ENCODE measurements at regions not wholly inside any gene's neighbourhood (a gene's known extent, or its start where the extent isn't known, plus 50 kb on each side); places are given as distances from the start of the nearest gene placed in this dataset.

DNA sequence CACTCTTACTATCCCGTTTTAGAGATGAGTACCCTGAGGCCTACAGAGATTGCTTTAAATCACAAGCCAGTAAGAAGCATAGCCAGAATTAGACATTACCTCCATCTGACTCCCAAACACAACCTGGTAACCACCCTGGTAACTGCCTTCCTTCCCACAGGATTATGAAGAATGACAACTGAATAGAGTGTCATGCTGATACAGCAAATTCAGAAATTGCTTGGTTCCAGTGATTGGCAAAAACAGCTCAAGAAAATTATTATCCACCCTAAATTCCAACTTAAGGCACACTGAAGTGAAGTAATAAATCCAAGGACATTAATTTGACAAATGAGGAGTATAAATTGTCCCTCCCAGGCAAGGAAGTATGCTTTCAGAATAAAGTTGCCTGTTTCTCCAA, 195.8 kb upstream of the RBMS1 start:
- no peak overlapping the region for H3K4me3 Mint-ChIP-seq
- TF ChIP-seq, protein P1, sequence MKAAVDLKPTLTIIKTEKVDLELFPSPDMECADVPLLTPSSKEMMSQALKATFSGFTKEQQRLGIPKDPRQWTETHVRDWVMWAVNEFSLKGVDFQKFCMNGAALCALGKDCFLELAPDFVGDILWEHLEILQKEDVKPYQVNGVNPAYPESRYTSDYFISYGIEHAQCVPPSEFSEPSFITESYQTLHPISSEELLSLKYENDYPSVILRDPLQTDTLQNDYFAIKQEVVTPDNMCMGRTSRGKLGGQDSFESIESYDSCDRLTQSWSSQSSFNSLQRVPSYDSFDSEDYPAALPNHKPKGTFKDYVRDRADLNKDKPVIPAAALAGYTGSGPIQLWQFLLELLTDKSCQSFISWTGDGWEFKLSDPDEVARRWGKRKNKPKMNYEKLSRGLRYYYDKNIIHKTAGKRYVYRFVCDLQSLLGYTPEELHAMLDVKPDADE (IDR thresholded peaks at IDR 0.05), result no peak
- TF ChIP-seq POLR2AphosphoS5 (IDR thresholded peaks at IDR 0.05; ENCODE audit: low read depth), result no peak
- TF ChIP-seq, protein P2, sequence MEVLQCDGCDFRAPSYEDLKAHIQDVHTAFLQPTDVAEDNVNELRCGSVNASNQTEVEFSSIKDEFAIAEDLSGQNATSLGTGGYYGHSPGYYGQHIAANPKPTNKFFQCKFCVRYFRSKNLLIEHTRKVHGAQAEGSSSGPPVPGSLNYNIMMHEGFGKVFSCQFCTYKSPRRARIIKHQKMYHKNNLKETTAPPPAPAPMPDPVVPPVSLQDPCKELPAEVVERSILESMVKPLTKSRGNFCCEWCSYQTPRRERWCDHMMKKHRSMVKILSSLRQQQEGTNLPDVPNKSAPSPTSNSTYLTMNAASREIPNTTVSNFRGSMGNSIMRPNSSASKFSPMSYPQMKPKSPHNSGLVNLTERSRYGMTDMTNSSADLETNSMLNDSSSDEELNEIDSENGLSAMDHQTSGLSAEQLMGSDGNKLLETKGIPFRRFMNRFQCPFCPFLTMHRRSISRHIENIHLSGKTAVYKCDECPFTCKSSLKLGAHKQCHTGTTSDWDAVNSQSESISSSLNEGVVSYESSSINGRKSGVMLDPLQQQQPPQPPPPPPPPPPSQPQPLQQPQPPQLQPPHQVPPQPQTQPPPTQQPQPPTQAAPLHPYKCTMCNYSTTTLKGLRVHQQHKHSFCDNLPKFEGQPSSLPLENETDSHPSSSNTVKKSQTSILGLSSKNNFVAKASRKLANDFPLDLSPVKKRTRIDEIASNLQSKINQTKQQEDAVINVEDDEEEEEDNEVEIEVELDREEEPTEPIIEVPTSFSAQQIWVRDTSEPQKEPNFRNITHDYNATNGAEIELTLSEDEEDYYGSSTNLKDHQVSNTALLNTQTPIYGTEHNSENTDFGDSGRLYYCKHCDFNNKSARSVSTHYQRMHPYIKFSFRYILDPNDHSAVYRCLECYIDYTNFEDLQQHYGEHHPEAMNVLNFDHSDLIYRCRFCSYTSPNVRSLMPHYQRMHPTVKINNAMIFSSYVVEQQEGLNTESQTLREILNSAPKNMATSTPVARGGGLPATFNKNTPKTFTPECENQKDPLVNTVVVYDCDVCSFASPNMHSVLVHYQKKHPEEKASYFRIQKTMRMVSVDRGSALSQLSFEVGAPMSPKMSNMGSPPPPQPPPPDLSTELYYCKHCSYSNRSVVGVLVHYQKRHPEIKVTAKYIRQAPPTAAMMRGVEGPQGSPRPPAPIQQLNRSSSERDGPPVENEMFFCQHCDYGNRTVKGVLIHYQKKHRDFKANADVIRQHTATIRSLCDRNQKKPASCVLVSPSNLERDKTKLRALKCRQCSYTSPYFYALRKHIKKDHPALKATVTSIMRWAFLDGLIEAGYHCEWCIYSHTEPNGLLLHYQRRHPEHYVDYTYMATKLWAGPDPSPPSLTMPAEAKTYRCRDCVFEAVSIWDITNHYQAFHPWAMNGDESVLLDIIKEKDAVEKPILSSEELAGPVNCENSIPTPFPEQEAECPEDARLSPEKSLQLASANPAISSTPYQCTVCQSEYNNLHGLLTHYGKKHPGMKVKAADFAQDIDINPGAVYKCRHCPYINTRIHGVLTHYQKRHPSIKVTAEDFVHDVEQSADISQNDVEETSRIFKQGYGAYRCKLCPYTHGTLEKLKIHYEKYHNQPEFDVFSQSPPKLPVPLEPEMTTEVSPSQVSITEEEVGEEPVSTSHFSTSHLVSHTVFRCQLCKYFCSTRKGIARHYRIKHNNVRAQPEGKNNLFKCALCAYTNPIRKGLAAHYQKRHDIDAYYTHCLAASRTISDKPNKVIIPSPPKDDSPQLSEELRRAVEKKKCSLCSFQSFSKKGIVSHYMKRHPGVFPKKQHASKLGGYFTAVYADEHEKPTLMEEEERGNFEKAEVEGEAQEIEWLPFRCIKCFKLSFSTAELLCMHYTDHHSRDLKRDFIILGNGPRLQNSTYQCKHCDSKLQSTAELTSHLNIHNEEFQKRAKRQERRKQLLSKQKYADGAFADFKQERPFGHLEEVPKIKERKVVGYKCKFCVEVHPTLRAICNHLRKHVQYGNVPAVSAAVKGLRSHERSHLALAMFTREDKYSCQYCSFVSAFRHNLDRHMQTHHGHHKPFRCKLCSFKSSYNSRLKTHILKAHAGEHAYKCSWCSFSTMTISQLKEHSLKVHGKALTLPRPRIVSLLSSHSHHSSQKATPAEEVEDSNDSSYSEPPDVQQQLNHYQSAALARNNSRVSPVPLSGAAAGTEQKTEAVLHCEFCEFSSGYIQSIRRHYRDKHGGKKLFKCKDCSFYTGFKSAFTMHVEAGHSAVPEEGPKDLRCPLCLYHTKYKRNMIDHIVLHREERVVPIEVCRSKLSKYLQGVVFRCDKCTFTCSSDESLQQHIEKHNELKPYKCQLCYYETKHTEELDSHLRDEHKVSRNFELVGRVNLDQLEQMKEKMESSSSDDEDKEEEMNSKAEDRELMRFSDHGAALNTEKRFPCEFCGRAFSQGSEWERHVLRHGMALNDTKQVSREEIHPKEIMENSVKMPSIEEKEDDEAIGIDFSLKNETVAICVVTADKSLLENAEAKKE (CRISPR knock-in tag; IDR thresholded peaks at IDR 0.05), result no peak
- no peak for TF ChIP-seq ZNF114 (CRISPR knock-in tag; IDR thresholded peaks at IDR 0.05)
- TF ChIP-seq EZH2 (IDR thresholded peaks at IDR 0.05; ENCODE audit: low read depth, unreplicated experiment), result no peak
- TF ChIP-seq, protein P3, sequence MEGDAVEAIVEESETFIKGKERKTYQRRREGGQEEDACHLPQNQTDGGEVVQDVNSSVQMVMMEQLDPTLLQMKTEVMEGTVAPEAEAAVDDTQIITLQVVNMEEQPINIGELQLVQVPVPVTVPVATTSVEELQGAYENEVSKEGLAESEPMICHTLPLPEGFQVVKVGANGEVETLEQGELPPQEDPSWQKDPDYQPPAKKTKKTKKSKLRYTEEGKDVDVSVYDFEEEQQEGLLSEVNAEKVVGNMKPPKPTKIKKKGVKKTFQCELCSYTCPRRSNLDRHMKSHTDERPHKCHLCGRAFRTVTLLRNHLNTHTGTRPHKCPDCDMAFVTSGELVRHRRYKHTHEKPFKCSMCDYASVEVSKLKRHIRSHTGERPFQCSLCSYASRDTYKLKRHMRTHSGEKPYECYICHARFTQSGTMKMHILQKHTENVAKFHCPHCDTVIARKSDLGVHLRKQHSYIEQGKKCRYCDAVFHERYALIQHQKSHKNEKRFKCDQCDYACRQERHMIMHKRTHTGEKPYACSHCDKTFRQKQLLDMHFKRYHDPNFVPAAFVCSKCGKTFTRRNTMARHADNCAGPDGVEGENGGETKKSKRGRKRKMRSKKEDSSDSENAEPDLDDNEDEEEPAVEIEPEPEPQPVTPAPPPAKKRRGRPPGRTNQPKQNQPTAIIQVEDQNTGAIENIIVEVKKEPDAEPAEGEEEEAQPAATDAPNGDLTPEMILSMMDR (conservative IDR thresholded peaks at IDR 0.05; ENCODE audit: low read depth in 2 of 2), result no peak
- TF ChIP-seq EZH2phosphoT487 (IDR thresholded peaks at IDR 0.05; ENCODE audit: unreplicated experiment), result no peak
- no peak for TF ChIP-seq CREB1 (CRISPR knock-in tag; IDR thresholded peaks at IDR 0.05; ENCODE audit: low read depth)
- TF ChIP-seq NANOG (IDR thresholded peaks at IDR 0.05; ENCODE audit: borderline replicate concordance), result no peak
- TF ChIP-seq ZNF331 (CRISPR knock-in tag; IDR thresholded peaks at IDR 0.05; ENCODE audit: low read depth), result no peak
- no peak for TF ChIP-seq STAT1 (IDR thresholded peaks at IDR 0.05; ENCODE audit: unreplicated experiment)
- no peak for TF ChIP-seq JUNB (IDR thresholded peaks at IDR 0.05; ENCODE audit: unreplicated experiment)
- TF ChIP-seq, protein P4, sequence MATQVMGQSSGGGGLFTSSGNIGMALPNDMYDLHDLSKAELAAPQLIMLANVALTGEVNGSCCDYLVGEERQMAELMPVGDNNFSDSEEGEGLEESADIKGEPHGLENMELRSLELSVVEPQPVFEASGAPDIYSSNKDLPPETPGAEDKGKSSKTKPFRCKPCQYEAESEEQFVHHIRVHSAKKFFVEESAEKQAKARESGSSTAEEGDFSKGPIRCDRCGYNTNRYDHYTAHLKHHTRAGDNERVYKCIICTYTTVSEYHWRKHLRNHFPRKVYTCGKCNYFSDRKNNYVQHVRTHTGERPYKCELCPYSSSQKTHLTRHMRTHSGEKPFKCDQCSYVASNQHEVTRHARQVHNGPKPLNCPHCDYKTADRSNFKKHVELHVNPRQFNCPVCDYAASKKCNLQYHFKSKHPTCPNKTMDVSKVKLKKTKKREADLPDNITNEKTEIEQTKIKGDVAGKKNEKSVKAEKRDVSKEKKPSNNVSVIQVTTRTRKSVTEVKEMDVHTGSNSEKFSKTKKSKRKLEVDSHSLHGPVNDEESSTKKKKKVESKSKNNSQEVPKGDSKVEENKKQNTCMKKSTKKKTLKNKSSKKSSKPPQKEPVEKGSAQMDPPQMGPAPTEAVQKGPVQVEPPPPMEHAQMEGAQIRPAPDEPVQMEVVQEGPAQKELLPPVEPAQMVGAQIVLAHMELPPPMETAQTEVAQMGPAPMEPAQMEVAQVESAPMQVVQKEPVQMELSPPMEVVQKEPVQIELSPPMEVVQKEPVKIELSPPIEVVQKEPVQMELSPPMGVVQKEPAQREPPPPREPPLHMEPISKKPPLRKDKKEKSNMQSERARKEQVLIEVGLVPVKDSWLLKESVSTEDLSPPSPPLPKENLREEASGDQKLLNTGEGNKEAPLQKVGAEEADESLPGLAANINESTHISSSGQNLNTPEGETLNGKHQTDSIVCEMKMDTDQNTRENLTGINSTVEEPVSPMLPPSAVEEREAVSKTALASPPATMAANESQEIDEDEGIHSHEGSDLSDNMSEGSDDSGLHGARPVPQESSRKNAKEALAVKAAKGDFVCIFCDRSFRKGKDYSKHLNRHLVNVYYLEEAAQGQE (IDR thresholded peaks at IDR 0.05; ENCODE audit: unreplicated experiment), result no peak
- Histone ChIP-seq H3K4me2 (no peak overlapping the region), H3K36me3 (ENCODE audit: insufficient read depth) (no peaks in the 10 kb centered on the region), H3K27me3 (ENCODE audit: insufficient read depth) (no peaks in the 10 kb centered on the region), H2AFZ (no peak overlapping the region), H3K79me2 (replicated peaks; ENCODE audit: insufficient read depth) (no peaks in the 10 kb centered on the region), H3F3A (replicated peaks; ENCODE audit: low read depth) (no peaks in the 10 kb centered on the region), H3K9me2 (ENCODE audit: insufficient read depth) (0 out of 2 replicates have a peak, but pooled peaks cover 3% of the 10 kb centered on the region), H3K4me1 (ENCODE audit: insufficient read depth) (no peaks in the 10 kb centered on the region), H3K27ac (ENCODE audit: low read depth) (no peak overlapping the region), H4K20me1 (replicated peaks; ENCODE audit: insufficient read depth) (no peaks in the 10 kb centered on the region), H3K4me3 (no peak overlapping the region)
- DNase-seq (ENCODE audit: low spot score) (no peak), ATAC-seq (no peak)
- H3K27ac Mint-ChIP-seq, result no peak overlapping the region
- no peaks in the 10 kb centered on the region for H3K4me1 Mint-ChIP-seq
- no peaks in the 10 kb centered on the region for H3K36me3 Mint-ChIP-seq (ENCODE audit: low read depth)
- no peaks in the 10 kb centered on the region for H3K27me3 Mint-ChIP-seq (ENCODE audit: insufficient read depth, low read depth, poor library complexity)
- no peaks in the 10 kb centered on the region for H3K9me3 Mint-ChIP-seq
